ENCODE measurements at regions not wholly inside any gene's neighbourhood (a gene's known extent, or its start where the extent isn't known, plus 50 kb on each side); places are given as distances from the start of the nearest gene placed in this dataset.

DNA sequence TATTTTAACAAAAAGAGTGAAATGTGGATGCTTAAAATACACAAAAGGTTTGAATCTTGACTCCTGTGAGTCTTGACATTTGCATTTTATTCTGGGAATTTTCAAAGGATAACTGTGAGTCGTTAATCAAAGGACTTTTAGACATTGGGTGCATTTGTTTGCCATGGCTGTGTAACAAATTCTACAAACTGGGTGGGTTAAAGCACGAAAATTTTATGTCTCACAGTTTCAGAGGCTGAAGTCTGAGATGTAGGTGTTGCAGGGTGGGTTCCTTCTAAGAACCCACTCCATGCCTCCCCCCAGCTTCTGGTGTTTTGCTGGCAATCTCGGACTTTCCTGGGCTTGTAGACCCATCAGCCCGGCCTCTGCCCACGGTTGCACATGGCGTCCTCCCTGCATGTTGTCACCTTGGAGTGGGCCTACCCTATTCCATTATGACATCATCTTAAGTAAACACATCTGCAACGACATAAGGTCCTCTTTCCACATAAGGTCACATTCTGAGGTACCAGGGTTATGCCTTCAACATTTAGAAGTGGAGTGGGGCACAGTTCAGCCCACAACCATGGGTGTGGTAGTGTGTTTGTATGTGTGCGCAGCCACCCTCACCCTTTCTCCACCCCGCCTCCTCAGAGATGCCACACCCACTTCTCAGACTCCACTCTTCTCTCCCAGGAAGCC, 113.1 kb downstream of the FOXA2 start:
- DNase-seq (ENCODE audit: low read depth in 1 of 2, low spot score in 2 of 2), result no peak
- H3K23ac ChIP-seq (ENCODE audit: insufficient read length), result no peak overlapping the region
- H2BK12ac ChIP-seq (ENCODE audit: low read depth, low read length), result no peak overlapping the region
- H2AFZ ChIP-seq (ENCODE audit: low read length), result no peak overlapping the region
- H3K79me1 ChIP-seq (ENCODE audit: low read depth, low read length), result no peaks in the 10 kb centered on the region
- 92% methylated on average over 8 of the region's 9 CpGs; no CpG with 5 or more reads in 1 of the 2 experiments for WGBS, 2 experiments (ENCODE audit: extremely low coverage in 1 of 2, insufficient coverage in 1 of 2, insufficient read length in 1 of 2, insufficient replicate concordance in 2 of 2, low coverage in 1 of 2, low lambda C conversion rate in 2 of 2, missing lambda C conversion rate in 1 of 2)
- H2BK15ac ChIP-seq (ENCODE audit: low read length), result no peak overlapping the region
- TF ChIP-seq KDM1A (IDR thresholded peaks at IDR 0.05; ENCODE audit: borderline replicate concordance, low read length) (no peak), SIX5 (IDR thresholded peaks at IDR 0.05; ENCODE audit: low read depth, low read length) (no peak), CHD2 (IDR thresholded peaks at IDR 0.05; ENCODE audit: low read length) (no peak), POU5F1 (IDR thresholded peaks at IDR 0.05; ENCODE audit: low read depth, low read length) (no peak), GABPA (IDR thresholded peaks at IDR 0.05; ENCODE audit: borderline replicate concordance, insufficient read depth, low read length) (no peak), POLR2AphosphoS5 (IDR thresholded peaks at IDR 0.05; ENCODE audit: low read depth, low read length) (no peak), KDM4A (IDR thresholded peaks at IDR 0.05; ENCODE audit: low read depth, low read length, severe bottlenecking) (no peak), SP1 (IDR thresholded peaks at IDR 0.05; ENCODE audit: low read depth, low read length) (no peak), ZNF274 (IDR thresholded peaks at IDR 0.05; ENCODE audit: borderline replicate concordance, extremely low read depth, low read length) (no peak), GTF2F1 (IDR thresholded peaks at IDR 0.05; ENCODE audit: borderline replicate concordance, low read depth, low read length) (no peak)
- TF ChIP-seq, protein P1, sequence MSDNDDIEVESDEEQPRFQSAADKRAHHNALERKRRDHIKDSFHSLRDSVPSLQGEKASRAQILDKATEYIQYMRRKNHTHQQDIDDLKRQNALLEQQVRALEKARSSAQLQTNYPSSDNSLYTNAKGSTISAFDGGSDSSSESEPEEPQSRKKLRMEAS (IDR thresholded peaks at IDR 0.05), result no peak
- H4K8ac ChIP-seq (ENCODE audit: extremely low read depth, insufficient read depth, low read length), result no peak overlapping the region
- H3K9ac ChIP-seq (replicated peaks in 1 of 4; ENCODE audit: extremely low read depth in 1 of 4, low read depth in 3 of 4, low read length in 3 of 4), result no peak overlapping the region
- no peak overlapping the region for H3K4ac ChIP-seq (replicated peaks; ENCODE audit: insufficient read length, low read depth, low read length)
- peaks cover 0 to 6% (median 1%) of the 10 kb centered on the region in 4 experiments; a peak in 2 of 7 replicates for H3K27me3 ChIP-seq (replicated peaks in 1 of 4; ENCODE audit: control insufficient read depth in 3 of 4, extremely low read depth in 1 of 4, insufficient read depth in 3 of 4, low read length in 3 of 4)
- no peak overlapping the region for H2BK5ac ChIP-seq (ENCODE audit: low read depth, low read length)
- no peak overlapping the region for H4K91ac ChIP-seq (replicated peaks; ENCODE audit: insufficient read length, low read length)
- no peak overlapping the region for H3K18ac ChIP-seq (ENCODE audit: extremely low read depth, low read length)
- H4K20me1 ChIP-seq (replicated peaks in 1 of 2; ENCODE audit: control insufficient read depth in 1 of 2, insufficient read depth in 2 of 2, low read length in 2 of 2), result peaks cover 0 to 3% of the 10 kb centered on the region in 2 experiments
- H2AK5ac ChIP-seq (ENCODE audit: low read depth, low read length), result no peak overlapping the region
- POLR2A ChIA-PET (ENCODE audit: partially characterized antibody), result no interaction called here
- H3K36me3 ChIP-seq (ENCODE audit: control insufficient read depth in 2 of 4, insufficient read depth in 4 of 4, low read length in 3 of 4), result no peaks in the 10 kb centered on the region
- H3K14ac ChIP-seq (ENCODE audit: insufficient read length), result no peak overlapping the region
- H3K4me2 ChIP-seq (ENCODE audit: insufficient read depth in 1 of 2, low read depth in 2 of 2, low read length in 2 of 2), result no peak overlapping the region
- H2BK120ac ChIP-seq (replicated peaks; ENCODE audit: low read depth, low read length), result no peak overlapping the region
- no peak overlapping the region for H3K4me3 ChIP-seq (ENCODE audit: extremely low read depth in 1 of 4, insufficient read depth in 2 of 4, low read depth in 3 of 4, low read length in 4 of 4)
- H3K56ac ChIP-seq (replicated peaks; ENCODE audit: insufficient read length, low read depth, low read length), result no peak overlapping the region
- no peaks in the 10 kb centered on the region for H3K79me2 ChIP-seq (ENCODE audit: control insufficient read depth in 1 of 2, insufficient read depth in 2 of 2, low read length in 2 of 2)
- CTCF ChIA-PET (ENCODE audit: partially characterized antibody), result interaction anchor here (0.6 to 1.5 kb wide), 4 partner anchors 9 to 322 kb away, joined by 3 to 7 read pairs (median 5); no protein-coding TSS in a partner anchor
- H3K27ac ChIP-seq (ENCODE audit: low read depth, low read length), result no peak overlapping the region
- H3K23me2 ChIP-seq (ENCODE audit: low read depth, low read length), result peaks cover 5% of the 10 kb centered on the region; the same call in 1 of the 2 replicates
- 0 out of 7 replicates have a peak, but pooled peaks cover 0 to 2% (median 0%) of the 10 kb centered on the region in 4 experiments for H3K4me1 ChIP-seq (replicated peaks in 1 of 4; ENCODE audit: control insufficient read depth in 3 of 4, insufficient read depth in 4 of 4, low read length in 3 of 4)
- no peak for FAIRE-seq
- no peaks in the 10 kb centered on the region for H3K9me3 ChIP-seq (ENCODE audit: insufficient read depth in 2 of 2, low read depth in 1 of 2, low read length in 1 of 2)
- H4K5ac ChIP-seq (ENCODE audit: insufficient read length, low read depth, low read length), result no peak overlapping the region
- no peak overlapping the region for H2BK20ac ChIP-seq (ENCODE audit: low read length)

All from H1 (cell line).